ENCODE measurements at regions not wholly inside any gene's neighbourhood (a gene's known extent, or its start where the extent isn't known, plus 50 kb on each side); places are given as distances from the start of the nearest gene placed in this dataset.

DNA sequence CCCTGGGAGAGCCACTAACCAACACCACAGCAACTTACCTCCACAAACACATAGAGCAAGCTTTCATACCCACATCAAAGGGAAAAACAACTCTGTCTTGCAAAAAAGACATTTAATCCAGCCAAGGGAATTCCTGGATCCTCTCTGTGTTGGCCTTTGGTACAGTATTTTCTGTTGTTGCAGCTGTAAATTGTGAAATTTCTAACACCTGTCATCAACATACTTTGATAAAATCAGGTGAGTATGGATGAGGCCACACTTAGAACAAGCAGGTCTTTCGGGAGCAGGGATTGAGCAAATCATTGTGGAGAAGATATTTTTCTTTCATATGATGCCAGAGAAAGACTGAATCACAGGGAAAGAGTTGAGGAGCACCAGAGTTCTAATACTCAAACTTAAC lies 89.3 kb downstream of the SPTSSA start:
- TF ChIP-seq, protein P1, sequence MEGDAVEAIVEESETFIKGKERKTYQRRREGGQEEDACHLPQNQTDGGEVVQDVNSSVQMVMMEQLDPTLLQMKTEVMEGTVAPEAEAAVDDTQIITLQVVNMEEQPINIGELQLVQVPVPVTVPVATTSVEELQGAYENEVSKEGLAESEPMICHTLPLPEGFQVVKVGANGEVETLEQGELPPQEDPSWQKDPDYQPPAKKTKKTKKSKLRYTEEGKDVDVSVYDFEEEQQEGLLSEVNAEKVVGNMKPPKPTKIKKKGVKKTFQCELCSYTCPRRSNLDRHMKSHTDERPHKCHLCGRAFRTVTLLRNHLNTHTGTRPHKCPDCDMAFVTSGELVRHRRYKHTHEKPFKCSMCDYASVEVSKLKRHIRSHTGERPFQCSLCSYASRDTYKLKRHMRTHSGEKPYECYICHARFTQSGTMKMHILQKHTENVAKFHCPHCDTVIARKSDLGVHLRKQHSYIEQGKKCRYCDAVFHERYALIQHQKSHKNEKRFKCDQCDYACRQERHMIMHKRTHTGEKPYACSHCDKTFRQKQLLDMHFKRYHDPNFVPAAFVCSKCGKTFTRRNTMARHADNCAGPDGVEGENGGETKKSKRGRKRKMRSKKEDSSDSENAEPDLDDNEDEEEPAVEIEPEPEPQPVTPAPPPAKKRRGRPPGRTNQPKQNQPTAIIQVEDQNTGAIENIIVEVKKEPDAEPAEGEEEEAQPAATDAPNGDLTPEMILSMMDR (IDR thresholded peaks at IDR 0.05) = no peak
- TF ChIP-seq POLR2A (IDR thresholded peaks at IDR 0.05) = no peak

Measured in heart left ventricle (tissue), 13 donors.